ENCODE measurements at regions not wholly inside any gene's neighbourhood (a gene's known extent, or its start where the extent isn't known, plus 50 kb on each side); places are given as distances from the start of the nearest gene placed in this dataset.

DNA sequence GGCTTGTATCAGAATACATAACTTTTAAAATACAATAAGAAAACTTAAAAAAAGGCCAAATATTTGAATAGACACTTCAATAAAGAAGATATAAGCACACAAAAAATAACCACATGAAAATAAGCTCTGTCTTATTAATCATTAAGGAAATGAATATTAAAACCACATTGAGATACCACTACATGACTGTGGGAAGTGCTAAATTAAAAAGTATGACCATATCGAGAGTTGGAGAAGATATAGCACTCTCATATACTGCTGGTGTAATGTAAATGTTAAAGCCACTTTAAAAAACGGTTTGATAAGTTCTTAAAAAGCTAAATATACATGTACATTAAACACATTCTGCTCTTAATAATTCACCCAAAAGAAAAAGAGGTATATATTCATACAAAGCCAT is 104.6 kb upstream of the TRIB2 start:
- intact Hi-C loops (cut with micrococcal nuclease; ENCODE audit: unreplicated experiment) (no loop called here), in situ Hi-C loops (cut with HindIII; ENCODE audit: low pct_unique_long_range_greater_than_20kb, low sequenced_read_pairs) (no loop called here)
- TF ChIP-seq SIN3A (IDR thresholded peaks at IDR 0.05; ENCODE audit: borderline replicate concordance, insufficient read depth, low read depth, low read length) (no peak), POLR2AphosphoS5 (IDR thresholded peaks at IDR 0.05; ENCODE audit: low read depth, low read length) (no peak), TCF7L2 (IDR thresholded peaks at IDR 0.05; ENCODE audit: low read depth, low read length) (no peak)
- TF ChIP-seq, protein P1, sequence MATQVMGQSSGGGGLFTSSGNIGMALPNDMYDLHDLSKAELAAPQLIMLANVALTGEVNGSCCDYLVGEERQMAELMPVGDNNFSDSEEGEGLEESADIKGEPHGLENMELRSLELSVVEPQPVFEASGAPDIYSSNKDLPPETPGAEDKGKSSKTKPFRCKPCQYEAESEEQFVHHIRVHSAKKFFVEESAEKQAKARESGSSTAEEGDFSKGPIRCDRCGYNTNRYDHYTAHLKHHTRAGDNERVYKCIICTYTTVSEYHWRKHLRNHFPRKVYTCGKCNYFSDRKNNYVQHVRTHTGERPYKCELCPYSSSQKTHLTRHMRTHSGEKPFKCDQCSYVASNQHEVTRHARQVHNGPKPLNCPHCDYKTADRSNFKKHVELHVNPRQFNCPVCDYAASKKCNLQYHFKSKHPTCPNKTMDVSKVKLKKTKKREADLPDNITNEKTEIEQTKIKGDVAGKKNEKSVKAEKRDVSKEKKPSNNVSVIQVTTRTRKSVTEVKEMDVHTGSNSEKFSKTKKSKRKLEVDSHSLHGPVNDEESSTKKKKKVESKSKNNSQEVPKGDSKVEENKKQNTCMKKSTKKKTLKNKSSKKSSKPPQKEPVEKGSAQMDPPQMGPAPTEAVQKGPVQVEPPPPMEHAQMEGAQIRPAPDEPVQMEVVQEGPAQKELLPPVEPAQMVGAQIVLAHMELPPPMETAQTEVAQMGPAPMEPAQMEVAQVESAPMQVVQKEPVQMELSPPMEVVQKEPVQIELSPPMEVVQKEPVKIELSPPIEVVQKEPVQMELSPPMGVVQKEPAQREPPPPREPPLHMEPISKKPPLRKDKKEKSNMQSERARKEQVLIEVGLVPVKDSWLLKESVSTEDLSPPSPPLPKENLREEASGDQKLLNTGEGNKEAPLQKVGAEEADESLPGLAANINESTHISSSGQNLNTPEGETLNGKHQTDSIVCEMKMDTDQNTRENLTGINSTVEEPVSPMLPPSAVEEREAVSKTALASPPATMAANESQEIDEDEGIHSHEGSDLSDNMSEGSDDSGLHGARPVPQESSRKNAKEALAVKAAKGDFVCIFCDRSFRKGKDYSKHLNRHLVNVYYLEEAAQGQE (IDR thresholded peaks at IDR 0.05; ENCODE audit: insufficient read depth in 1 of 2, low read depth in 2 of 2, low read length in 1 of 2), result no peak
- TF ChIP-seq, protein P2, sequence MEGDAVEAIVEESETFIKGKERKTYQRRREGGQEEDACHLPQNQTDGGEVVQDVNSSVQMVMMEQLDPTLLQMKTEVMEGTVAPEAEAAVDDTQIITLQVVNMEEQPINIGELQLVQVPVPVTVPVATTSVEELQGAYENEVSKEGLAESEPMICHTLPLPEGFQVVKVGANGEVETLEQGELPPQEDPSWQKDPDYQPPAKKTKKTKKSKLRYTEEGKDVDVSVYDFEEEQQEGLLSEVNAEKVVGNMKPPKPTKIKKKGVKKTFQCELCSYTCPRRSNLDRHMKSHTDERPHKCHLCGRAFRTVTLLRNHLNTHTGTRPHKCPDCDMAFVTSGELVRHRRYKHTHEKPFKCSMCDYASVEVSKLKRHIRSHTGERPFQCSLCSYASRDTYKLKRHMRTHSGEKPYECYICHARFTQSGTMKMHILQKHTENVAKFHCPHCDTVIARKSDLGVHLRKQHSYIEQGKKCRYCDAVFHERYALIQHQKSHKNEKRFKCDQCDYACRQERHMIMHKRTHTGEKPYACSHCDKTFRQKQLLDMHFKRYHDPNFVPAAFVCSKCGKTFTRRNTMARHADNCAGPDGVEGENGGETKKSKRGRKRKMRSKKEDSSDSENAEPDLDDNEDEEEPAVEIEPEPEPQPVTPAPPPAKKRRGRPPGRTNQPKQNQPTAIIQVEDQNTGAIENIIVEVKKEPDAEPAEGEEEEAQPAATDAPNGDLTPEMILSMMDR (IDR thresholded peaks at IDR 0.05), result no peak
- ChIA-PET POLR2A (no interaction called here), CTCF (no interaction called here)
- BruUV-seq (replicated peaks), result no TSS peak
- Histone ChIP-seq H3K4me3 (ENCODE audit: low read depth in 2 of 2, low read length in 2 of 2) (no peak overlapping the region), H3K27me3 (ENCODE audit: control insufficient read depth, insufficient read depth, low read length) (no peaks in the 10 kb centered on the region), H3K27ac (ENCODE audit: low read length) (no peak overlapping the region; the same call in 1 of the 2 replicates), H3K36me3 (ENCODE audit: control insufficient read depth, insufficient read depth, low read length) (no peaks in the 10 kb centered on the region), H3K9me3 (ENCODE audit: control insufficient read depth, insufficient read depth, low read depth, low read length) (no peaks in the 10 kb centered on the region), H3K4me1 (ENCODE audit: control insufficient read depth, insufficient read depth, low read length) (no peaks in the 10 kb centered on the region; the same call in 1 of the 2 replicates)
- DNase-seq (ENCODE audit: low read depth, low spot score) (no peak), ATAC-seq (no peak)

DNA sequence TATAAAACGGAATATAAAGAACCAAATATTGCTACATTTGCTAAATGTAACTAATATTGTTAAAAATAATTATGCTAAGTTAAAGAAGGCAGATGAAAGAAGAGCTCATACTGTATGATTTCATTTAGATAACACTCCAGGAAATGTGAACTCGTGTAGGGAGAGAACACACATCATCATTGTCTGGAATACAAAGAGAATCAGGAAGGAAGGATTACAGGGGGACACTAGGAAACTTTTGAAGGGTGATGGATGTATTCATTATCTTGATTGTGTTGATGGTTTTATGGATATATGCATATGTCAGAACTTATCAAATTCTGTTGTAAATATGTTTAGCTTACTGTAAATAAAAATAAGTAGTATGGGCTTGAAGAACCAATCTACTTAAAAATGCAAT is 104.1 kb upstream of the TRIB2 start:
- no TSS peak for BruUV-seq (replicated peaks)
- in situ Hi-C loops (cut with HindIII; ENCODE audit: low pct_unique_long_range_greater_than_20kb, low sequenced_read_pairs) (no loop called here), intact Hi-C loops (cut with micrococcal nuclease; ENCODE audit: unreplicated experiment) (no loop called here)
- POLR2A ChIA-PET, result no interaction called here
- CTCF ChIA-PET, result no interaction called here
- no peaks in the 10 kb centered on the region for H3K9me3 ChIP-seq (ENCODE audit: control insufficient read depth, insufficient read depth, low read depth, low read length)
- no peak overlapping the region for H3K27ac ChIP-seq (ENCODE audit: low read length)
- no peaks in the 10 kb centered on the region; the same call in 1 of the 2 replicates for H3K4me1 ChIP-seq (ENCODE audit: control insufficient read depth, insufficient read depth, low read length)
- H3K27me3 ChIP-seq (ENCODE audit: control insufficient read depth, insufficient read depth, low read length), result no peaks in the 10 kb centered on the region
- ATAC-seq (no peak), DNase-seq (ENCODE audit: low read depth, low spot score) (no peak)
- TF ChIP-seq POLR2AphosphoS5 (IDR thresholded peaks at IDR 0.05; ENCODE audit: low read depth, low read length) (no peak), TCF7L2 (IDR thresholded peaks at IDR 0.05; ENCODE audit: low read depth, low read length) (no peak), SIN3A (IDR thresholded peaks at IDR 0.05; ENCODE audit: borderline replicate concordance, insufficient read depth, low read depth, low read length) (no peak)
- TF ChIP-seq, protein P2 (IDR thresholded peaks at IDR 0.05), result no peak
- TF ChIP-seq, protein P1 (IDR thresholded peaks at IDR 0.05; ENCODE audit: insufficient read depth in 1 of 2, low read depth in 2 of 2, low read length in 1 of 2), result no peak
- H3K4me3 ChIP-seq (ENCODE audit: low read depth in 2 of 2, low read length in 2 of 2), result no peak overlapping the region
- no peaks in the 10 kb centered on the region for H3K36me3 ChIP-seq (ENCODE audit: control insufficient read depth, insufficient read depth, low read length)

Measured in Panc1 (cell line).